Endothelial cell of umbilical vein (primary cell): ENCODE measurements at regions not wholly inside any gene's neighbourhood (a gene's known extent, or its start where the extent isn't known, plus 50 kb on each side); places are given as distances from the start of the nearest gene placed in this dataset.

ENCODE experiments used
- BruUV-seq: library from RNA; stranded (reverse); fragments of 400-500 nt; replicated peaks from 2 replicates; lab custom pipeline; 2021; lab: Mats Ljungman, UMichigan
- CTCF ChIA-PET: fragments of 300-600, 350-600 bp; sonication (Branson Sonifier 250); formaldehyde crosslinking; loops from one replicate; lab custom pipeline; 2021; ENCODE audit warnings: antibody characterized with exemption, inconsistent platforms; lab: Charles Lee
- POLR2A ChIA-PET: fragments of 300-600, 350-600 bp; sonication (Branson Sonifier 250); formaldehyde crosslinking; loops from one replicate; lab custom pipeline; 2021; ENCODE audit warnings: antibody characterized with exemption, inconsistent platforms; lab: Charles Lee
- DNase-seq: peaks from one replicate; pipeline ENCODE4 v3.0.0-alpha.2; 2011; ENCODE audit warnings: low read depth, low spot score
- FAIRE-seq: peaks from 2 replicates; lab custom pipeline; 2011; peaks lifted over from hg19 to GRCh38; lab: Jason Lieb, UNC
- H2AFZ ChIP-seq: 2 replicates; pipeline ENCODE4 v1.6.0; 2012; ENCODE audit warnings: low read depth, low read length, control low read depth, inconsistent platforms
- H3K27ac ChIP-seq: 2 replicates; pipeline ENCODE4 v1.5.1; 2011; ENCODE audit warnings: low read depth, mild to moderate bottlenecking, control low read depth, low read length, moderate library complexity; ENCODE audit not compliant: insufficient read depth
- H3K27me3 ChIP-seq, 2 experiments: 2 replicates each; pipeline versions ENCODE4 v1.6.0 to v1.6.1; 2011; ENCODE audit warnings: low read length in 2 of 2, mixed read lengths in 1 of 2; ENCODE audit not compliant: control insufficient read depth in 2 of 2, insufficient read depth in 2 of 2
- H3K36me3 ChIP-seq, 2 experiments: 2 replicates in 1 of 2; 3 replicates in 1 of 2; pipeline ENCODE4 v1.5.1; 2011; ENCODE audit warnings: low read length in 2 of 2, mild to moderate bottlenecking in 1 of 2, moderate library complexity in 1 of 2; ENCODE audit not compliant: control insufficient read depth in 2 of 2, insufficient read depth in 2 of 2; ENCODE audit errors: extremely low read depth in 1 of 2
- H3K4me1 ChIP-seq: 3 replicates; pipeline ENCODE4 v1.5.1; 2011; ENCODE audit warnings: mild to moderate bottlenecking, low read length; ENCODE audit not compliant: control insufficient read depth, insufficient read depth; ENCODE audit errors: extremely low read depth
- H3K4me2 ChIP-seq: 2 replicates; pipeline ENCODE4 v1.6.1; 2011; ENCODE audit warnings: low read length, control low read depth, mixed read lengths; ENCODE audit not compliant: insufficient read depth
- H3K4me3 ChIP-seq, 3 experiments: fragments of 200-600 bp in 1 of 3; sonication (generic), shearing (Covaris generic) in 1 of 3; replicated peaks in 1 of 3; 2 replicates each; pipeline ENCODE4 v1.5.1; 2011 to 2016; ENCODE audit warnings: control low read depth in 3 of 3, low read length in 3 of 3, mild to moderate bottlenecking in 2 of 3, inconsistent platforms in 1 of 3, low read depth in 1 of 3, moderate library complexity in 1 of 3; ENCODE audit not compliant: insufficient read depth in 1 of 3
- H3K79me2 ChIP-seq: 2 replicates; pipeline ENCODE4 v1.6.0; 2012; ENCODE audit warnings: low read length, inconsistent platforms; ENCODE audit not compliant: control insufficient read depth, insufficient read depth
- H3K9ac ChIP-seq: replicated peaks from 2 replicates; pipeline ENCODE3; 2011; ENCODE audit warnings: low read length, control low read depth; ENCODE audit not compliant: insufficient read depth; ENCODE audit errors: extremely low read depth
- H3K9me1 ChIP-seq: replicated peaks from 3 replicates; pipeline ENCODE4 v1.6.0; 2011; ENCODE audit warnings: mild to moderate bottlenecking, low read length; ENCODE audit not compliant: control insufficient read depth, insufficient read depth; ENCODE audit errors: extremely low read depth
- H3K9me3 ChIP-seq: replicated peaks from 2 replicates; pipeline ENCODE4 v1.5.1; 2012; ENCODE audit warnings: low read length, inconsistent platforms; ENCODE audit not compliant: control insufficient read depth, insufficient read depth
- H4K20me1 ChIP-seq: replicated peaks from 2 replicates; pipeline ENCODE3; 2011; ENCODE audit warnings: mild to moderate bottlenecking, low read length; ENCODE audit not compliant: control insufficient read depth, insufficient read depth; ENCODE audit errors: extremely low read depth
- CTCF ChIP-seq, 2 donors: IDR thresholded peaks; 1 replicate in 1 of 2; 2 replicates in 1 of 2; pipeline ENCODE4 v1.5.1; 2011; ENCODE audit warnings: low read length in 2 of 2, mild to moderate bottlenecking in 2 of 2, moderate library complexity in 2 of 2, control low read depth in 1 of 2, inconsistent platforms in 1 of 2, low read depth in 1 of 2; ENCODE audit not compliant: insufficient read depth in 1 of 2; ENCODE audit errors: extremely low read depth in 1 of 2
- EZH2 ChIP-seq: IDR thresholded peaks from 2 replicates; pipeline ENCODE4 v1.6.1; 2012; ENCODE audit warnings: borderline replicate concordance, low read depth, mild to moderate bottlenecking, moderate library complexity, low read length, inconsistent platforms; ENCODE audit not compliant: severe bottlenecking
- FOS ChIP-seq: IDR thresholded peaks from 2 replicates; pipeline ENCODE4 v1.6.1; 2011; ENCODE audit warnings: mild to moderate bottlenecking, low read length, moderate library complexity, borderline replicate concordance; ENCODE audit not compliant: insufficient read depth
- GATA2 ChIP-seq: IDR thresholded peaks from 2 replicates; pipeline ENCODE4 v1.7.0; 2011; ENCODE audit warnings: low read depth, mild to moderate bottlenecking, moderate library complexity, mixed read lengths, low read length; ENCODE audit not compliant: insufficient read length, insufficient read depth
- JUN ChIP-seq: IDR thresholded peaks from 2 replicates; pipeline ENCODE4 v1.6.1; 2011; ENCODE audit warnings: borderline replicate concordance, low read depth; ENCODE audit not compliant: insufficient read length, insufficient read depth
- MAX ChIP-seq: IDR thresholded peaks from 2 replicates; pipeline ENCODE4 v1.6.1; 2011; ENCODE audit not compliant: insufficient read depth, insufficient read length
- MYC ChIP-seq: IDR thresholded peaks from one replicate; pipeline ENCODE4 v1.6.1; 2011; ENCODE audit warnings: mild to moderate bottlenecking, low read depth, low read length
- POLR2A ChIP-seq: IDR thresholded peaks from 2 replicates; pipeline ENCODE4 v1.6.1; 2012; ENCODE audit warnings: low read depth, mild to moderate bottlenecking, control low read depth, low read length
- POLR2AphosphoS5 ChIP-seq: IDR thresholded peaks from 2 replicates; pipeline ENCODE4 v1.6.1; 2012; ENCODE audit warnings: low read depth, mild to moderate bottlenecking, control low read depth, low read length, moderate library complexity; ENCODE audit not compliant: insufficient read depth
- dilution Hi-C: fragments of 300-500 bp; cut with MboI; formaldehyde crosslinking; loops from one replicate; pipeline ENCODE4 v1.15.0; 2019; ENCODE audit warnings: low sequenced_read_pairs; ENCODE audit not compliant: extremely low pct_ligation_motif_present
- intact Hi-C: fragments of 100-400 bp; cut with micrococcal nuclease; formaldehyde crosslinking; loops from one replicate; pipeline ENCODE4 v1.10.0; 2022

DNA sequence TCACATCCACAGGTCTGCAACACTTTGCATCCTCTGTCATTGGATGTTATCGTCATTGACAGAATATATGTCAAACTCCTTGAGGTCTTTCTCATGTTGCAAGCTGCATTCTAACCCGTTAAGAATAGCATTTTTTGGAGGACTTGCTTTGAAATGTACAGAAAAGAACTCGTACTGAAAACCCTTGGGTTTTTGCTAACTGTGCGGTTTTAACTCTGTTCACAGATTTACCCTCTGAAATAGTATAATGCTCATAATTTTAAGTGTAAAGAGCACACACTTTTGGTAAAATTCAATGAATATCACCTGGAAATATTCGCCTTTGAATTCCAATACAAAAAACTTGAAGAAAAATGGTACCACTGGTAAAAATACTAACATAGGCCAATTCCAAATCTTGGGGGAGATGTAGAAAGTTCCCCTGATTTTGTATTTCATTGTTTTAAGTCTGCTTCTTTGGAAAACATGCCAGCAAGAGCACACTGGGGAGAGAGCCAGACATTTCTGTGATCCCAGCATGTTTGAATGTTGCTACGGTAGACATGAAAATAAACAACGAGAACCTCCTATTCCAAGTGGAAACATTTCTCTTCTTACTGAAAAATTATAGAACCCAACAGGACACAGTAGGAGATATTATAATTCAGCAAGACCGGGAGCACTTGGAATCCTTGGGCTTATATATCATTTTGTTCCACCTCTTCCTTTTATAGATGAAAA, 446.0 kb downstream of the AEBP2 start:
- no peaks in the 10 kb centered on the region for H3K9me3 ChIP-seq
- H3K9ac ChIP-seq = no peak overlapping the region
- intact Hi-C loops = no loop called here
- H3K4me3 ChIP-seq = no peak overlapping the region
- no peaks in the 10 kb centered on the region for H3K36me3 ChIP-seq
- H4K20me1 ChIP-seq = no peaks in the 10 kb centered on the region
- TF ChIP-seq POLR2AphosphoS5 (no peak), FOS (no peak), CTCF (IDR thresholded peaks at IDR 0.05; ENCODE audit: extremely low read depth in 1 of 2, insufficient read depth in 1 of 2, low read depth in 1 of 2, low read length in 2 of 2) (no peak), MAX (no peak), POLR2A (no peak), EZH2 (no peak), GATA2 (no peak), JUN (no peak), MYC (no peak)
- FAIRE-seq (no peak), DNase-seq (no peak)
- H3K27me3 ChIP-seq = no peaks in the 10 kb centered on the region
- dilution Hi-C loops = no loop called here
- no peak overlapping the region for H3K4me2 ChIP-seq
- no TSS peak for BruUV-seq
- H3K27ac ChIP-seq = no peak overlapping the region
- ChIA-PET CTCF (no interaction called here), POLR2A (no interaction called here)
- no peak overlapping the region for H2AFZ ChIP-seq
- H3K4me1 ChIP-seq = no peaks in the 10 kb centered on the region
- H3K9me1 ChIP-seq = no peaks in the 10 kb centered on the region
- no peaks in the 10 kb centered on the region for H3K79me2 ChIP-seq
